Loucy (cell line): ENCODE measurements at regions not wholly inside any gene's neighbourhood (a gene's known extent, or its start where the extent isn't known, plus 50 kb on each side); places are given as distances from the start of the nearest gene placed in this dataset.
"Not testable (repeated sequence)": the region's sequence is repeated elsewhere in the genome, so short reads cannot be mapped to it uniquely, and the experiment has no call there.

Experiments
- CTCF ChIP-seq: fragments of 200-600 bp; sonication (generic); conservative IDR thresholded peaks from 2 replicates; pipeline ENCODE4 v1.5.1; 2014; ENCODE audit warnings: mild to moderate bottlenecking, antibody characterized with exemption, low read length
- EZH2phosphoT487 ChIP-seq: fragments of 200-600 bp; IDR thresholded peaks from 2 replicates; pipeline ENCODE4 v1.6.1; 2018; ENCODE audit warnings: antibody characterized with exemption, mild to moderate bottlenecking, moderate library complexity, borderline replicate concordance

GRCh38 chr7:159203253-159203652 is 58.6 kb upstream of the VIPR2 start:
- TF ChIP-seq CTCF, EZH2phosphoT487: not testable (repeated sequence)
